WERI-Rb-1 (cell line): ENCODE measurements at regions not wholly inside any gene's neighbourhood (a gene's known extent, or its start where the extent isn't known, plus 50 kb on each side); places are given as distances from the start of the nearest gene placed in this dataset.

Experiments used
- DNase-seq: peaks from one replicate; pipeline ENCODE4 v3.0.0-alpha.2; 2020
- H3K27ac ChIP-seq: fragments of 250-450 bp; sonication (Bioruptor Pico); 2 replicates; pipeline ENCODE4 v1.5.1; 2020; ENCODE audit warnings: mild to moderate bottlenecking, moderate library complexity
- H3K27me3 ChIP-seq: fragments of 250-450 bp; sonication (Bioruptor Pico); 2 replicates; pipeline ENCODE4 v1.5.1; 2021; ENCODE audit warnings: mild to moderate bottlenecking, low read depth, moderate library complexity; ENCODE audit not compliant: insufficient read depth, severe bottlenecking
- H3K36me3 ChIP-seq: fragments of 250-450 bp; sonication (Bioruptor Pico); 2 replicates; pipeline ENCODE4 v1.5.1; 2020; ENCODE audit warnings: mild to moderate bottlenecking, moderate library complexity
- H3K4me3 ChIP-seq: 2 replicates; pipeline ENCODE4 v1.5.1; 2011; ENCODE audit warnings: low read depth, mild to moderate bottlenecking, control low read depth, low read length
- H3K9me3 ChIP-seq: fragments of 250-450 bp; sonication (Bioruptor Pico); 2 replicates; pipeline ENCODE4 v1.5.1; 2021; ENCODE audit warnings: mild to moderate bottlenecking, moderate library complexity; ENCODE audit not compliant: severe bottlenecking
- CTCF ChIP-seq: IDR thresholded peaks from 2 replicates; pipeline ENCODE4 v1.5.1; 2011; ENCODE audit warnings: low read depth, mild to moderate bottlenecking, control low read depth, inconsistent platforms, low read length

DNA sequence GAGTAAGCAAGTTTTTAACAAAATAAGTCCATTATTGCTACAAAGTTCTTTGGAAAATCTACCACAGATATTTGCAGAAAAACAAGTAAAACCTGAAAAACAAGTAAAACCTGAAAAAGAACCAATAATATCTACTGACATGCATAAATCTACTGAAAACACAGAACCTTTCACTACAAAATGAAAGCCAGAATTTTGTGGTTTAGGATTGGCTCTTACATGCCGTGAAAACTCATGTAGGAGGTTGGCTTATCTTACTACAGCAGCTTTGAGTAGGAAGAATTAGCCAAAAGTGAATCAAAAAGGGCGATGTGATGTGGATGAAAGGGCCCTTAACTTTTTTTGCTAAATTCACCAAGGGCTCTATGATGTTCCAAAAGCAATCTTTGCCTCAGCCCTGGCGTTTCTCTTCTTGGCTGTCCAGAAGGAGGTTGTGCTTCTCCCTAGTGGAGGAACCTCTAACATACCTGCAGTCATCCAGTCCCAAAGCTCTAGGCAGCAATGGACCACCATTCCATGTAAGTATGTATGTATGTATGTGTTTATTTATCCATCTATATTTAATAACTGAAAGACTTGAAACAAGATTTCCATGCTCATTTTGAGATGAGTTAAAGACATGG is 93.5 kb upstream of the ZNF804B start:
- Histone ChIP-seq H3K27me3 (no peaks in the 10 kb centered on the region), H3K4me3 (no peak overlapping the region), H3K27ac (no peak overlapping the region), H3K36me3 (no peaks in the 10 kb centered on the region), H3K9me3 (no peaks in the 10 kb centered on the region)
- no peak for TF ChIP-seq CTCF
- DNase-seq = no peak

- no peak for TF ChIP-seq CTCF
- H3K9me3 ChIP-seq = no peaks in the 10 kb centered on the region
- no peak overlapping the region for H3K27ac ChIP-seq
Measured at GRCh38 chr7:88664630-88665233, 94.8 kb upstream of the ZNF804B start.

DNA sequence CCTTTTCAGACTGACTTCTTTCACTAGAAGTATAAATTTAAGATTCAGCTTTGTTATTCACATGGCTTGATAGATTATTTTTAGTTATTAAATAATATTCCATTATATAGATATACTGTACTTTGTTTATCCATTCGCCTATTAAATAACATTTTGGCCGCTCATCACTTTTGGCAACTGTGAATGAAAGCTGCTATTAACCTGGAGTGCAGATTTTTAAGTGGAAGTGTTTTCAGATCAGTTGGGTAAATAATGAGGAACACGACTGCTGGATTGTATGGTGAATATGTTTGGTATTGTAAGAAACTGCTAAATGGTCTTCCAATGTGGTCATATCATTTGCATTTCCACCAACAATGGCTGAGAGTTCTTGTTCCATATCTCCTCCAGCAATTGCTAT is 97.6 kb upstream of the ZNF804B start:
- DNase-seq = no peak
- no peaks in the 10 kb centered on the region for H3K27me3 ChIP-seq
- TF ChIP-seq CTCF = no peak
- H3K36me3 ChIP-seq = no peaks in the 10 kb centered on the region
- H3K9me3 ChIP-seq = no peaks in the 10 kb centered on the region
- H3K4me3 ChIP-seq = no peak overlapping the region
- no peak overlapping the region for H3K27ac ChIP-seq

More at GRCh38 chr7:88664630-88665233, 94.8 kb upstream of the ZNF804B start:
- H3K27me3 ChIP-seq = no peaks in the 10 kb centered on the region
- DNase-seq = no peak
- H3K4me3 ChIP-seq = no peak overlapping the region
- H3K36me3 ChIP-seq = no peaks in the 10 kb centered on the region

DNA sequence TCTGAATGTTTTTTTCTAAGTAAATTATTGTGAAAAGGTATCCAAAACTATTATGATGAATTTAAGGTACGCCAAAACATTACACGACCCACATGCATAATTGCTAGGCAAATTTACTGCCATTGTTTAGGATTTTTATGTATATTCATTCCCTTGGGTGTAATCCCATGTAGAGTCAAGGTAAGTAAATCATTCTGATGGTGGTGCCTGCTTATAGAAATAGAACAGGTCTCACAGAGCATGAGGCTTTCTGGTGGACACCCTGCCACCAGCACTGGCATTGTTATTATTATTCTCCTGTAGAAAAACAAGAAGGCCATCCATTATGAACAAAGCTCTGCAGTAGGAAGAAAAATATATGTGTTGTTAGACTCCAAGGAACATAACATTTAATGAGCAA is 111.7 kb upstream of the ZNF804B start:
- no peak for TF ChIP-seq CTCF
- H3K27ac ChIP-seq = no peak overlapping the region
- no peak overlapping the region for H3K4me3 ChIP-seq
- no peaks in the 10 kb centered on the region for H3K36me3 ChIP-seq
- no peak for DNase-seq
- H3K27me3 ChIP-seq = no peaks in the 10 kb centered on the region
- no peaks in the 10 kb centered on the region for H3K9me3 ChIP-seq

- no peaks in the 10 kb centered on the region for H3K9me3 ChIP-seq
- no peaks in the 10 kb centered on the region for H3K27me3 ChIP-seq
- no peak overlapping the region for H3K27ac ChIP-seq
- DNase-seq = no peak
- H3K36me3 ChIP-seq = no peaks in the 10 kb centered on the region
- no peak overlapping the region for H3K4me3 ChIP-seq
- no peak for TF ChIP-seq CTCF
Measured at GRCh38 chr7:88638583-88638982, 120.9 kb upstream of the ZNF804B start.

DNA sequence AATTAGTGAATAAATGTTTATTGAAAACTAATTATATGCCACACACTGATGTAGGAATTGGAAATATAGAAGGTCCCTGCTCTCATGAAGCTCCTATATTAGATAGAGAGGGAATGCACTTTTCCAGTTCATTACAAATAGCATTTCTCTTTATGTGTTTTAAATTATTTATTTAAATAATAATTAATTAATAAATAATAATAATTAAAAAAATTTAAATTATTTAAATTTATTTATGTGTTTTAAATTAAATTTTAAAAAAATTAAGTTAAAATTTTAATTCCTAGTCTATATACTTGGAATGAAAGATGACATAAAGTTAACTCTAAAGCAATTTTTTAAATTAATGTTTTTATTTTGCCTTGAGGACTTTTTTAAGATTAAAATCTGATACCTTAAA is 121.7 kb upstream of the ZNF804B start:
- no peak for TF ChIP-seq CTCF
- H3K9me3 ChIP-seq = no peaks in the 10 kb centered on the region
- H3K4me3 ChIP-seq = no peak overlapping the region
- H3K36me3 ChIP-seq = no peaks in the 10 kb centered on the region
- no peak overlapping the region for H3K27ac ChIP-seq
- no peaks in the 10 kb centered on the region for H3K27me3 ChIP-seq
- DNase-seq = no peak
